ENCODE measurements at regions not wholly inside any gene's neighbourhood (a gene's known extent, or its start where the extent isn't known, plus 50 kb on each side); places are given as distances from the start of the nearest gene placed in this dataset.

- Histone ChIP-seq H3K4me3 (ENCODE audit: low read depth, low read length) (no peak overlapping the region), H3K27ac (peak overlapping the region; percentile 40), H3K36me3 (replicated peaks) (no peaks in the 10 kb centered on the region), H3K27me3 (replicated peaks) (no peaks in the 10 kb centered on the region)
- DNase-seq: peak; percentile 43
- no peak for TF ChIP-seq CTCF (IDR thresholded peaks at IDR 0.05; ENCODE audit: low read depth, low read length, missing control alignments)
- in situ Hi-C loops (cut with HindIII; ENCODE audit: low pct_ligation_motif_present, low sequenced_read_pairs): no loop called here
These were observed 134.5 kb upstream of the NAV2 start for GRCh38 chr11:19577976-19578619.

- TF ChIP-seq CTCF (IDR thresholded peaks at IDR 0.05; ENCODE audit: low read depth, low read length, missing control alignments): no peak
- no peak for DNase-seq
- no peaks in the 10 kb centered on the region for H3K27me3 ChIP-seq (replicated peaks)
- H3K4me3 ChIP-seq (ENCODE audit: low read depth, low read length): no peak overlapping the region
- H3K27ac ChIP-seq: peak overlapping the region; percentile 40
- no peaks in the 10 kb centered on the region for H3K36me3 ChIP-seq (replicated peaks)
- in situ Hi-C loops (cut with HindIII; ENCODE audit: low pct_ligation_motif_present, low sequenced_read_pairs): no loop called here
These were observed 135.2 kb upstream of the NAV2 start for GRCh38 chr11:19577391-19577975.

GRCh38 chr11:19576903-19577302 is 135.7 kb upstream of the NAV2 start:
- Histone ChIP-seq H3K27me3 (replicated peaks) (no peaks in the 10 kb centered on the region), H3K27ac (peak overlapping the region; percentile 40), H3K36me3 (replicated peaks) (no peaks in the 10 kb centered on the region), H3K4me3 (ENCODE audit: low read depth, low read length) (no peak overlapping the region)
- TF ChIP-seq CTCF (IDR thresholded peaks at IDR 0.05; ENCODE audit: low read depth, low read length, missing control alignments): no peak
- in situ Hi-C loops (cut with HindIII; ENCODE audit: low pct_ligation_motif_present, low sequenced_read_pairs): no loop called here
- DNase-seq: no peak

- H3K36me3 ChIP-seq (replicated peaks): no peaks in the 10 kb centered on the region
- H3K4me3 ChIP-seq (ENCODE audit: low read depth, low read length): no peak overlapping the region
- TF ChIP-seq CTCF (IDR thresholded peaks at IDR 0.05; ENCODE audit: low read depth, low read length, missing control alignments): no peak
- H3K27ac ChIP-seq: no peak overlapping the region
- H3K27me3 ChIP-seq (replicated peaks): no peaks in the 10 kb centered on the region
- DNase-seq: no peak
- in situ Hi-C loops (cut with HindIII; ENCODE audit: low pct_ligation_motif_present, low sequenced_read_pairs): no loop called here
These were observed 136.6 kb upstream of the NAV2 start for GRCh38 chr11:19576054-19576453.

- no peaks in the 10 kb centered on the region for H3K36me3 ChIP-seq (replicated peaks)
- TF ChIP-seq CTCF (IDR thresholded peaks at IDR 0.05; ENCODE audit: low read depth, low read length, missing control alignments): no peak
- no peak overlapping the region for H3K4me3 ChIP-seq (ENCODE audit: low read depth, low read length)
- H3K27ac ChIP-seq: no peak overlapping the region
- in situ Hi-C loops (cut with HindIII; ENCODE audit: low pct_ligation_motif_present, low sequenced_read_pairs): loop anchor here (25.0 kb wide), 2 partner anchors 162 to 312 kb away; no protein-coding TSS in a partner anchor
- DNase-seq: no peak
- H3K27me3 ChIP-seq (replicated peaks): no peaks in the 10 kb centered on the region
These were observed 137.7 kb upstream of the NAV2 start for GRCh38 chr11:19574916-19575315.

Data from brain microvascular endothelial cell (primary cell).